GM23248 (cell line): ENCODE measurements at regions not wholly inside any gene's neighbourhood (a gene's known extent, or its start where the extent isn't known, plus 50 kb on each side); places are given as distances from the start of the nearest gene placed in this dataset.

ENCODE experiments used
- EZH2 ChIP-seq: fragments of 200-600 bp; sonication (generic); IDR thresholded peaks from 2 replicates; pipeline ENCODE4 v1.6.1; 2018; ENCODE audit warnings: antibody characterized with exemption, mild to moderate bottlenecking; ENCODE audit not compliant: insufficient read depth, poor library complexity, severe bottlenecking
- EZH2phosphoT487 ChIP-seq: fragments of 200-600 bp; sonication (generic); IDR thresholded peaks from 2 replicates; pipeline ENCODE4 v1.6.1; 2018; ENCODE audit warnings: antibody characterized with exemption, moderate library complexity, mild to moderate bottlenecking, low read depth; ENCODE audit not compliant: insufficient read depth

DNA sequence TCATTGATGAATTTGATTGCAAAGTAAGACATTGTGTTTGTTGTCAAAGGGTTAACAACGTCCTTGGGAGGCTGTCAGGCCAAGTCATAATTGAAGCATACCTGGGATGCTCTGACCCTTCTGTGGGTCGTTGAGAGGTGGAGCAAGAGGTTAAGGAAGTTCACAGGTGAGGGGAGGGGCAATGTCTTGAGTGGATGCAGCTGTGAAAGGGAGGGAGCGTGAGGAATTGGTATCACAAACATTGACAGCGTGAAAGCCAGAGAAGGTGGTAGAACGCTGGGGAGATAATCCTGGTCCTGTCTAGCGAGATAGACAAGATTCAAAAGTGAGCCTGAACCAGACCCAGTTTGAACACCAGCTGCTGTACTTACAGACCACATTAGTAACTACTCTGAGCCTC lies 79.4 kb downstream of the HES1 start:
- TF ChIP-seq EZH2phosphoT487: no peak
- TF ChIP-seq EZH2: no peak
